NCI-H82 treated with DMSO at 0.1 percent for 48 hours (cell line): ENCODE measurements at regions not wholly inside any gene's neighbourhood (a gene's known extent, or its start where the extent isn't known, plus 50 kb on each side); places are given as distances from the start of the nearest gene placed in this dataset.
"Not testable (repeated sequence)": the region's sequence is repeated elsewhere in the genome, so short reads cannot be mapped to it uniquely, and the experiment has no call there.

ENCODE experiments used
- DNase-seq: peaks from one replicate; lab custom pipeline; 2025; ENCODE audit not compliant: unreplicated experiment; lab: John Stamatoyannopoulos, UW

- no peak for DNase-seq
Measured at GRCh38 chr5:10921160-10921559, 160.1 kb upstream of the DAP start.

GRCh38 chr5:10920400-10920799, 159.4 kb upstream of the DAP start:
- no peak for DNase-seq

- DNase-seq, result no peak
Measured at GRCh38 chr5:10914741-10915480, 153.9 kb upstream of the DAP start.

DNA sequence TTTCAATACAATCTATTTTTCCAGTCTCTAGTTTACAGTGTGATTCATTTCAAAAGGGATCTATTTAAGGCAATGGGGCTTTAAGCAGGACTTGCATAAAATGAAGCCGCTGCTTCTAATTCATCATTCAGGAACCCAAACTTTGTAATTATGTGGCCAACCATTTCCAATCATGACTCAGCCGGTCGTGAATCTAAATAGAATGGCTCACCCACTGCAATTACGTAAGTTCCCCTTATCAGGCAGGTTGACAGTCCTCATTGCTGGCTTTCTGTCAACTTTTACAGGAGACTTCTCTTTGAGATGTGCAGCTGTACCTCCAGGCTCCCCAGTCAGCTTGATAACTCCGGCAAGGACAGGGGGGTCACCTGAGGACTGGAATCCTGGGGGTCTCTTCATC, 152.8 kb upstream of the DAP start:
- DNase-seq, result no peak

DNA sequence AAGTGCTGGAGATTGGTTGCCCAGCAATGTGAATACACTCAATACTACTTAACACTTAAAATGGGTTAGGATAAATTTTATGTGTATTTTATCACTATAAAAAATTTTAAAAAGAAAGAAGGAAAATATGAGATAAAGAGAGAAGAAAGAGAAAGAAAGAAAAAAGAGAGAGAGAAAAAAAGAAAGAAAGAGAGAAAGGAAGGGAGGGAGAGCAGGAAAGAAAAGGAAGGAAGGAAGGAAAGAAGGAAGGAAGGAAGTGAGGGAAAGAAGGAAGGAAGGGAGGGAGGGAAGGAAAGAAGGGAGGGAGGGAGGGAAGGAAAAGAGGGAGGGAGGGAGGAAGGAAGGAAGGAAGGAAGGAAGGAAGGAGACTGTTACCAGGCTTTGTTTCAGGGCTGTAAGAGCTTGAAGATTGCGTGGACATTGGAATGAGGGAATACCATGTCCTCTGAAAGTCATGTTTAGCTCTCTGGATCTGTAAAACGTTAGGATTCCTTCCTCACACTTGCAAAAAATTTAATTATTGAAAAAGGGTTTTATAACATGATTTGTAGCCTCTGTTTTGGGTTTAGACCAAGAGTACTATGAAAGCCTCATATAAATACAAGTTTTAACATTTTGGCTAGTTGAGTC, 152.3 kb upstream of the DAP start:
- no peak for DNase-seq

DNA sequence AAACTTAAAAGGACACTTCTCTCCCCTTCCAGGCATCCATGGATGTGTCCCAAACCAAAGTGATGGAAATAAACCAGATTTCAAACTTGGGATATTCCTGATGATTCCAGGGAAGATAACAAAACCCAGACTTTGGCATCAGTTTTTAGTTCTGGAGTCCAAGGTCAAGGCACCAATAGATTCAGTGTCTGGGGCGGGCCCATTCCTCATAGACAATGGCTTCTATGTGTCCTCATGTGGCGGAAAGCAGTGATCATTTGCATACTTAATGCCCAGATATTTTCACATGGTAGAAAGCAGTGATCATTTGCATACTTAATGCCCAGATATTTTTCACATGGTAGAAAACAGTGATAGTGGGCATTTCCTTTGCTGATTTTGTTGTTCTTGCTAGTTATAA, 151.4 kb upstream of the DAP start:
- no peak for DNase-seq

DNA sequence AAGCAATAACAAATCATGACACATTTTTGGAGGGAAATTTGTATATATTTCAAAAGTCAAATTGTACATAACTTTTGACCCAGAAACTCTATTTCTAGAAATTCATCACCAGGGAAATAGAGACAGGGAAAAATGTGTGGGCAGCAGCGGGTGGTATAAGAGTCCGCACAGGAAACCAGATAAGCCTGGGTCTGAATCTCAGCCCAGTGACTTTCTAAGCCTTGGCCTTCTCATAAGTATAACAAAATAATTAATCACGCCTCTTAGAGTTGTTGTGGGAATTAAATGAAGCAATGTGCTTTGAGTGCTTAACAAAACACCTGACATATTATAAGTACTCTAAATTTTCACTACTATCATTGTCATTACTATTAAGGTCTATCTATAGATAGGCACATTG, 149.2 kb upstream of the DAP start:
- DNase-seq, result no peak

GRCh38 chr5:10904862-10905432, 143.9 kb upstream of the DAP start:
- no peak for DNase-seq

DNA sequence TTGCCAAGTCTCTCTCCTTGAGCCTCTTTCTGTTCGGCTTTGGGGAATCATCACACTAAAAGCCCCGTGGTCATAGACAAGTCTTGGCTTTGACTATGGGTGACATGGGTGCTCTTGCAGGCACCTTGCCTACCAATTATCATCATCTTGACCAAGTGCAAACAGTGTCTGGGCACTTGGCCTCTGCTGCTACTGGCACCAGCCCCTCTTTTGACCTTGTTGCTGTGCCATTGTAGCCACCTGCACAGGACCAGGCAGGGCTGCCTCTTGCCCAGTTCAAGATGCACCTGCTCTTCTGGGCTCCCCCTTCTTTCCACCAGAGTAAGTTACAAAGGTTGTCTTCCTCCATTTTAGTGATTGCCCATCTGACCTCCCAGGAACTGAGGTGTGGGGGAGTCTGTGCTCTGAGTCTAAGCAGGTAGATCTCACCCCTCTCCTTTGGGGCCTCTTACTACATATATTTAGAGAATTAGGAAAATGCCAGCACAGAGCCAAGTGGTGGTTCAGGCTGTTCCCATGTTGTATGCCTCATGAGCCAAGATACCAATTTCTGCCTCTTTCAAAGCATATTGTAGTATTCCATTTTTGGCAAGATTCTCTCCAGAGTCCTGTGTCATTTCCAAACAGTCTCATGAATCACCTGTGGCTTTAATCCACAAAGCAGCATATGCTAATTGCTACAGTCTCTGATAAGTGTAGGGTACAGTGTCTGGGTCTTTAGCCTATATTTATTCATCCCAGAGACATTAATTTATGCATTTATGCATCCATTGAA, 142.9 kb upstream of the DAP start:
- DNase-seq, result no peak

- no peak for DNase-seq
Measured at GRCh38 chr5:10902145-10902544, 141.1 kb upstream of the DAP start.

DNA sequence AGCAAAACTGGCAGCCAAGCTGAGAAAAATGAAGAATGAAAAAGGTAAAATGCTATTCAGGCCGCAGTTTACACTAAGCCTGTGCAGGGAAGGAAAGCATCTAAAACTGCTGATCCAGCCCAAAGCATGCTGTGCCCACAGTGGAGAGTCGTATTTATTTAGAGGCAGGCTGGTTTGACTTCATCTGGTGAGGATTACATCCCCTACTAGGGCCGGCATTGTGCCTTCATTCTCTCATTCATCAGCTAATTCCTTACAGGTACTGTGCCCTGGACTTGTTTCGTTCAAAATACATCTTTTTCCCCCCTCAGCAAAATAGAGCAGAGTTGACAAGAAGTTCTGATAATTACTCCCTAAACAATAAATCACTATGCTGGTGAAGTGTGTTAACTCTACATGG, 137.5 kb upstream of the DAP start:
- DNase-seq, result no peak

DNA sequence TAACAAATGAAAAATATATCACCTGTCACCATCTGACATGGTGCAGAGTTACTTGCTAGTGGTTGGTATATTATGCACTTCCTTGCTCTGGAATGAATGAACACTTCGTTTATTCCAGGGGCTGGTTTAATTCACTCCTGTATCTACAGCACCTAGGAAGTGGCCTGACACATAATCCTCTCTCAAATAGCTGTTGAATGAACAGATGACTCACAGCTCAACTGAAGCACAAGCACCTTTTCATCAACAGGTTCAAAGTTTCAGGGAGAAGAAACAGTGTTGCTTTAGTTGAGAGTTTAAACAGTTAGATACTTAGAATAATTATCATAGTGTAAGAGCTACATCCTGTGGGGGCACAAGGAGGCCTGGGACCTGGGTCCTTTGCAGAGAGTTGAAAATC, 135.0 kb upstream of the DAP start:
- no peak for DNase-seq

GRCh38 chr5:10894445-10895054, 133.5 kb upstream of the DAP start:
- no peak for DNase-seq

GRCh38 chr5:10892911-10893215, 131.8 kb upstream of the DAP start:
- no peak for DNase-seq

GRCh38 chr5:10892147-10892910, 131.3 kb upstream of the DAP start:
- DNase-seq, result no peak

GRCh38 chr5:10891193-10891592, 130.2 kb upstream of the DAP start:
- no peak for DNase-seq

DNA sequence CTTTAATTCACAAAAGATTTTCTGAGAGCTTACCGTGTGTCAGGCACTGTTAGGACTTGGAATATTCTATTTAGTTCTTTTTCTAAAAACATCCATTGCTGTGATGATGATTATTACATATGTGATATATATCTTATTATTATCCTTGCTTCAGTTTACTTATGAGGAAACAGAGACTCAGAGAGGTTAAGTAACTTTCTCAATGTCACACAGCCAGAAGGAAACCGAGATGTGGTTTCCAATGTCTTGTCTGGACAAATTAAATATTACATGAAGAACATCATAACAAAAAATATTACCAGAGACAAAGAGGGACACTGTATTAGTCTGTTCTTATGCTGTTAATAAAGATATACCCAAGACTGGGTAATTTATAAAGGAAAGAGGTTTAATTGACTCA, 125.5 kb upstream of the DAP start:
- no peak for DNase-seq

- no peak for DNase-seq
Measured at GRCh38 chr5:10885026-10885425, 124.0 kb upstream of the DAP start.

- not testable (repeated sequence) for DNase-seq
Measured at GRCh38 chr5:10883945-10884344, 122.9 kb upstream of the DAP start.

DNA sequence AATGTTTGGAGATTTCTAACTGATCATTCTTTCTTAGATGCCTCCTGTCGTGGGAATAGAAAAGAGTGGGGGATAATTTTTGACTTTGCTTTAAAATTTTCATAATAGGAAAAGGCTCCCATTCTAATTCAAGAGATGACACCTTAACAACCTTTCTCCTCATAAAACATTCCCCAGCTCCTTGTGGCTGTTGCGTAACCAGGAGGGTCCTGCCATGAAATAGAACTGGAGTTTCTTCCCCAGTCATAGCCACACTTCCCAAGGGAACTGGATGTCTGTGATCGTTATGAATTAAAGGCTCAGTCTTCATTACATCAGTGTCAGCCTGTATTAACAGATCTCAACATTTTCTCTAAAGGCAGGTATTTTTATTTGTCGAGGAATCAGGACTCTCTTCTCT, 119.9 kb upstream of the DAP start:
- DNase-seq, result no peak

GRCh38 chr5:10876996-10877395, 116.0 kb upstream of the DAP start:
- DNase-seq, result not testable (repeated sequence)
